OCI-LY1 (cell line): ENCODE measurements at regions not wholly inside any gene's neighbourhood (a gene's known extent, or its start where the extent isn't known, plus 50 kb on each side); places are given as distances from the start of the nearest gene placed in this dataset.

Experiments
- H2AFZ ChIP-seq: fragments of 200-600 bp; sonication (generic), shearing (Covaris generic); 2 replicates; pipeline ENCODE4 v1.6.0; 2014; ENCODE audit warnings: antibody characterized with exemption, mild to moderate bottlenecking, low read length
- H3F3A ChIP-seq: fragments of 200-600 bp; sonication (generic), shearing (Covaris generic); 2 replicates; pipeline ENCODE4 v1.6.0; 2014; ENCODE audit warnings: mild to moderate bottlenecking, antibody characterized with exemption, low read length, moderate library complexity; ENCODE audit not compliant: insufficient read depth
- H3K27ac ChIP-seq: fragments of 200-600 bp; sonication (generic); 2 replicates; pipeline ENCODE4 v1.5.1; 2014; ENCODE audit warnings: low read length, mixed run types, mild to moderate bottlenecking, low read depth; ENCODE audit not compliant: poor library complexity, severe bottlenecking
- H3K27me3 ChIP-seq: fragments of 200-600 bp; sonication (generic); 2 replicates; pipeline ENCODE4 v1.6.0; 2014; ENCODE audit warnings: antibody characterized with exemption, mild to moderate bottlenecking, low read length, moderate library complexity; ENCODE audit not compliant: insufficient read depth
- H3K36me3 ChIP-seq: fragments of 200-600 bp; sonication (generic); 2 replicates; pipeline ENCODE4 v1.6.1; 2014; ENCODE audit warnings: mild to moderate bottlenecking, antibody characterized with exemption, low read length, moderate library complexity, mixed read lengths; ENCODE audit not compliant: insufficient read depth
- H3K4me1 ChIP-seq: fragments of 200-600 bp; sonication (generic); 2 replicates; pipeline ENCODE4 v1.5.1; 2014; ENCODE audit warnings: mild to moderate bottlenecking, low read length, moderate library complexity; ENCODE audit not compliant: insufficient read depth, severe bottlenecking
- H3K4me2 ChIP-seq: fragments of 200-600 bp; sonication (generic), shearing (Covaris generic); 2 replicates; pipeline ENCODE4 v1.6.1; 2014; ENCODE audit warnings: low read length
- H3K4me3 ChIP-seq: fragments of 200-600 bp; sonication (generic); 2 replicates; pipeline ENCODE4 v1.5.1; 2014; ENCODE audit warnings: low read length, low read depth, mild to moderate bottlenecking, mixed read lengths; ENCODE audit not compliant: poor library complexity, severe bottlenecking
- H3K79me2 ChIP-seq: fragments of 200-600 bp; shearing (Covaris generic); 2 replicates; pipeline ENCODE4 v1.6.1; 2016; ENCODE audit warnings: mixed run types, low read length, mixed read lengths; ENCODE audit not compliant: insufficient read depth
- H3K9ac ChIP-seq: fragments of 200-600 bp; sonication (generic), shearing (Covaris generic); 2 replicates; pipeline ENCODE4 v1.6.1; 2014; ENCODE audit warnings: mild to moderate bottlenecking, low read length, mixed read lengths
- H3K9me2 ChIP-seq: fragments of 200-600 bp; sonication (generic), shearing (Covaris generic); 2 replicates; pipeline ENCODE4 v1.6.1; 2014; ENCODE audit warnings: low read depth, mild to moderate bottlenecking, low read length, mixed read lengths
- H3K9me3 ChIP-seq: fragments of 200-600 bp; shearing (Covaris generic); 2 replicates; pipeline ENCODE4 v1.6.1; 2014; ENCODE audit warnings: low read length, mixed read lengths
- H4K20me1 ChIP-seq: fragments of 200-600 bp; sonication (generic), shearing (Covaris generic); 2 replicates; pipeline ENCODE4 v1.6.0; 2016; ENCODE audit warnings: mild to moderate bottlenecking, low read length; ENCODE audit not compliant: insufficient read depth
- EZH2 ChIP-seq: fragments of 200-600 bp; sonication (generic), shearing (Covaris generic); IDR thresholded peaks from 2 replicates; pipeline ENCODE4 v1.8.0; 2017; ENCODE audit warnings: borderline replicate concordance, mixed run types, mild to moderate bottlenecking, antibody characterized with exemption, low read length, moderate library complexity, mixed read lengths
- TF ChIP-seq, protein P1 (sequence below): fragments of 200-600 bp; sonication (generic), shearing (Covaris generic); IDR thresholded peaks from 2 replicates; pipeline ENCODE4 v1.5.1; 2017; ENCODE audit warnings: mild to moderate bottlenecking, antibody characterized with exemption, low read length, moderate library complexity, mixed read lengths

DNA sequence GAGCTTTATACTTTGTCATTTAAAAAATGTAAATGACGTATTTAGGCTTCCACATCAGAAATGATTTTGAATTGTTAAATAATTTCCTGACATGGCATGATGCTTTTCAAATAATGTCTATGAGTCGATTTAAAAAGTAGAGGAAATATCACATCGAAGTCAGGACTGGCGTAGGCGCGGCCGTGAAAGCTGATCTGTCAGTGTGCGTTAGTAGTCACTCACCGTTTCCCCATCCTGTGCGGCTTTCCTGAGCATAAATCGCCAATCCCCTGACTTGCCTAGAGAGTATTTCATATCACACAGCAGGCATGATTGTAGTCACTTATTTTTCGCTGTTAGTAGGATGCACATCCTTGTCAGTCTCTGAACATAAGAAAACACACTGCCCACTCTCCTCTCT is 843.1 kb downstream of the SOCS6 start:
- no peaks in the 10 kb centered on the region for H3K36me3 ChIP-seq
- H3K27me3 ChIP-seq: no peaks in the 10 kb centered on the region
- no peak overlapping the region for H3K4me2 ChIP-seq
- no peaks in the 10 kb centered on the region for H3K4me1 ChIP-seq
- no peak for TF ChIP-seq EZH2
- TF ChIP-seq, protein P1, sequence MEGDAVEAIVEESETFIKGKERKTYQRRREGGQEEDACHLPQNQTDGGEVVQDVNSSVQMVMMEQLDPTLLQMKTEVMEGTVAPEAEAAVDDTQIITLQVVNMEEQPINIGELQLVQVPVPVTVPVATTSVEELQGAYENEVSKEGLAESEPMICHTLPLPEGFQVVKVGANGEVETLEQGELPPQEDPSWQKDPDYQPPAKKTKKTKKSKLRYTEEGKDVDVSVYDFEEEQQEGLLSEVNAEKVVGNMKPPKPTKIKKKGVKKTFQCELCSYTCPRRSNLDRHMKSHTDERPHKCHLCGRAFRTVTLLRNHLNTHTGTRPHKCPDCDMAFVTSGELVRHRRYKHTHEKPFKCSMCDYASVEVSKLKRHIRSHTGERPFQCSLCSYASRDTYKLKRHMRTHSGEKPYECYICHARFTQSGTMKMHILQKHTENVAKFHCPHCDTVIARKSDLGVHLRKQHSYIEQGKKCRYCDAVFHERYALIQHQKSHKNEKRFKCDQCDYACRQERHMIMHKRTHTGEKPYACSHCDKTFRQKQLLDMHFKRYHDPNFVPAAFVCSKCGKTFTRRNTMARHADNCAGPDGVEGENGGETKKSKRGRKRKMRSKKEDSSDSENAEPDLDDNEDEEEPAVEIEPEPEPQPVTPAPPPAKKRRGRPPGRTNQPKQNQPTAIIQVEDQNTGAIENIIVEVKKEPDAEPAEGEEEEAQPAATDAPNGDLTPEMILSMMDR: no peak
- H3K4me3 ChIP-seq: no peak overlapping the region
- H3F3A ChIP-seq: no peaks in the 10 kb centered on the region
- no peaks in the 10 kb centered on the region for H3K79me2 ChIP-seq
- no peak overlapping the region for H2AFZ ChIP-seq
- no peak overlapping the region for H3K27ac ChIP-seq
- no peak overlapping the region for H3K9ac ChIP-seq
- no peaks in the 10 kb centered on the region for H4K20me1 ChIP-seq
- H3K9me2 ChIP-seq: no peaks in the 10 kb centered on the region
- no peaks in the 10 kb centered on the region for H3K9me3 ChIP-seq

DNA sequence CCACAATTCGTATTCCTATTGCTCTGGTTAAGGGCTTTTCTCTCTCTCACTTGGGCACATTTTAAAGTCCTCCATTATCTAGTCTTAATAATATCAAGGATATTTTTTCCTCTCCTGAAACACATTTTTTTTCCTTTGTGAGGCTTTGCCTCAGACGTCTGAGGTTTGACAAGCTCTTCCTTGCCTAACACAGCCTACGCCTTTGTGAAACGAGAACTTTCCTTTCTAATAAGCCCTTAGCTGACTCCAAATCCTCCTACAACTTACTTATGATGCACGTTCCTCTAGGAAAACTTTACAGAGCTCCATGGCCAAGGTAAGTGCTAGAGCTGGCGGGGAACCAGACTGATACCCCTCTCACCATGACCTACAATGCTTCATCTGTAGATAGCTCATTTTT is 841.5 kb downstream of the SOCS6 start:
- Histone ChIP-seq H3K4me1 (no peaks in the 10 kb centered on the region), H3K4me3 (no peak overlapping the region), H3K9me3 (no peaks in the 10 kb centered on the region), H3K27me3 (no peaks in the 10 kb centered on the region), H2AFZ (no peak overlapping the region), H3K27ac (no peak overlapping the region), H3K79me2 (no peaks in the 10 kb centered on the region), H3K36me3 (no peaks in the 10 kb centered on the region), H3K9me2 (no peaks in the 10 kb centered on the region), H3K9ac (no peak overlapping the region), H3K4me2 (no peak overlapping the region), H3F3A (no peaks in the 10 kb centered on the region), H4K20me1 (no peaks in the 10 kb centered on the region)
- no peak for TF ChIP-seq EZH2
- TF ChIP-seq, protein P1: no peak

DNA sequence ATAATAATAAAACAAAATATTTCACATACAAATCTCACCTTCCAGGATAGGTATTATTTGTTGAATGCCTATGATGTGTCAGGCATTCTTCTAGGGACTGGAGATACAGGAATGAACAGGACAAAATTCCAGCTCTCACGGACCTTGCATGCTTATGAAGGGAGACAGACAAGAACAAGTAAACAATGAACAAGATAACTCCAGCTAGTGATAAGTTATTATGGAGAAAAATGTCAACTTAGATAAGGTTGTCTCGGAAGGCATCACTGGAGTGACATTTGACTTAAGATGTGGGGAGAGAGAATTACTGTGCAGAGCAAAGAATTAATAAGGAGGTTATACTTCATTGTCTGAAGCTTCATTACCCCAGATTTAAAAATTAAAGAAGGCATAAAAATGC is 836.7 kb downstream of the SOCS6 start:
- no peaks in the 10 kb centered on the region for H3K79me2 ChIP-seq
- no peaks in the 10 kb centered on the region for H3K9me2 ChIP-seq
- H3K4me2 ChIP-seq: no peak overlapping the region
- no peak overlapping the region for H3K4me3 ChIP-seq
- no peaks in the 10 kb centered on the region for H4K20me1 ChIP-seq
- H2AFZ ChIP-seq: no peak overlapping the region
- H3K27me3 ChIP-seq: no peaks in the 10 kb centered on the region
- no peak overlapping the region for H3K27ac ChIP-seq
- no peaks in the 10 kb centered on the region for H3K9me3 ChIP-seq
- H3K36me3 ChIP-seq: no peaks in the 10 kb centered on the region
- TF ChIP-seq, protein P1: no peak
- no peak for TF ChIP-seq EZH2
- H3F3A ChIP-seq: no peaks in the 10 kb centered on the region
- H3K4me1 ChIP-seq: no peaks in the 10 kb centered on the region
- H3K9ac ChIP-seq: no peak overlapping the region
